GM18505 (cell line): ENCODE measurements at regions not wholly inside any gene's neighbourhood (a gene's known extent, or its start where the extent isn't known, plus 50 kb on each side); places are given as distances from the start of the nearest gene placed in this dataset.
A peak's percentile ranks its signal among the peaks of the same experiment; 100 is the strongest.
"Not testable (repeated sequence)": the region's sequence is repeated elsewhere in the genome, so short reads cannot be mapped to it uniquely, and the experiment has no call there.

ENCODE experiments used
- ATAC-seq: cut with Tn5 transposase; IDR thresholded peaks from one replicate; pipeline ENCODE4 v1.9.1; 2021; ENCODE audit not compliant: unreplicated experiment
- POLR2A ChIP-seq: IDR thresholded peaks from 4 replicates; pipeline ENCODE4 v1.6.1; 2011; ENCODE audit warnings: borderline replicate concordance; ENCODE audit not compliant: insufficient read depth, insufficient read length; ENCODE audit errors: extremely low read depth

GRCh38 chr6:130494729-130495128 is 128.9 kb downstream of the TMEM200A start:
- TF ChIP-seq POLR2A = no peak
- no peak for ATAC-seq

- ATAC-seq = no peak
- TF ChIP-seq POLR2A = no peak
Measured at GRCh38 chr6:130500693-130501092, 134.9 kb downstream of the TMEM200A start.

GRCh38 chr6:130503146-130503545 is 137.3 kb downstream of the TMEM200A start:
- ATAC-seq = no peak
- no peak for TF ChIP-seq POLR2A

GRCh38 chr6:130505808-130506598 is 140.2 kb downstream of the TMEM200A start:
- TF ChIP-seq POLR2A = no peak
- ATAC-seq = no peak

- not testable (repeated sequence) for ATAC-seq
Measured at GRCh38 chr6:130507005-130507665, 141.3 kb downstream of the TMEM200A start.

GRCh38 chr6:130507666-130508028 is 141.8 kb downstream of the TMEM200A start:
- no peak for ATAC-seq
- TF ChIP-seq POLR2A = no peak

GRCh38 chr6:130513770-130514169 is 148.0 kb downstream of the TMEM200A start:
- peak; percentile 66 for ATAC-seq

GRCh38 chr6:130514712-130515111 is 148.9 kb downstream of the TMEM200A start:
- ATAC-seq = no peak
- no peak for TF ChIP-seq POLR2A

More at GRCh38 chr6:130513770-130514169, 148.0 kb downstream of the TMEM200A start:
- TF ChIP-seq POLR2A = no peak

GRCh38 chr6:130515306-130515705 is 149.5 kb downstream of the TMEM200A start:
- TF ChIP-seq POLR2A = no peak
- no peak for ATAC-seq

GRCh38 chr6:130516604-130517003 is 150.8 kb downstream of the TMEM200A start:
- no peak for ATAC-seq
- no peak for TF ChIP-seq POLR2A

- no peak for TF ChIP-seq POLR2A
- peak; percentile 66 for ATAC-seq
Measured at GRCh38 chr6:130517444-130517931, 151.7 kb downstream of the TMEM200A start.

- TF ChIP-seq POLR2A = no peak
- ATAC-seq = no peak
Measured at GRCh38 chr6:130518588-130518987, 152.8 kb downstream of the TMEM200A start.

- no peak for ATAC-seq
- TF ChIP-seq POLR2A = no peak
Measured at GRCh38 chr6:130520221-130520620, 154.4 kb downstream of the TMEM200A start.

GRCh38 chr6:130520801-130521200 is 155.0 kb downstream of the TMEM200A start:
- no peak for ATAC-seq
- no peak for TF ChIP-seq POLR2A
